Eye (tissue), 1 donor: ENCODE measurements at regions not wholly inside any gene's neighbourhood (a gene's known extent, or its start where the extent isn't known, plus 50 kb on each side); places are given as distances from the start of the nearest gene placed in this dataset.

Experiments
- DNase-seq: peaks from one replicate; pipeline ENCODE4 v3.0.0-alpha.2; 2015

DNA sequence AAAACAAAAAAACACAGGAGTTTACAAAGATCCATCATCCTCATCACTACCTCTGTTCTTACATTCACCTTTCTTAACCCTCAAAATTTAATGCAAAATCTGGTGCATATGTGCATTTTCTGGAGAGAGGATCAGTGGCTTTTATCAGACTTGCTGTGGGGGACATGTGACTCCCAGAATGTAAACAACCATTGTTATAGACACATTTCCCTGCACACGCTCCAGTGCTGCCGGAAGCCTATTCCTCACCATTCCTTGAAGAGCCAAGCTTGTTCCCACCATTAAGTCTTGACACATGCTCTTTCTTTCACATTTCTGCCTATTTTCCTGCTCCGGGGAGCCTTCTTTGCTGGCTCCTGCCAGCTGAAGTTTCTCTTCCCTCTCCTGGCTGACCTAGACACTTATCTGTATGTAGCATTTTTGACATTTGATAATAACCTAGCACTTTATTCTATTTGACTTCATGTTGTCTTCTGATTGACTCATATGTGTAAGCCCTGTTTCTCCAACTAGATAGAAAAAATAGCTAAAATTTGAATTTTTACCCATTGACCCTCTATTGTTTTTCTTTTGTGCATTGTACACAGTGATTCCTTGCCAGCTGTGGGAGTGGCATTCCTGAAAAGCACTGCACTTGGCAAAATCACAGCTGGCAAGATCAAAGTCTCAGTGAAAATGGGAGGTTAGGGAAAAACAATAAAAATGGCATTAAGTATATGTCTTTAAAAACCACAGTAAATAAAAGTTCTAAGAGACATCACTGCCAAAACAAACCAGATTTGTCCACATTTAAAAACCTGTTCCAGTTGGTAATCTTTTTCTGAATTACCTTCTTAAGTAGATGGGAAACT lies 76.8 kb upstream of the CIBAR2 start:
- no peak for DNase-seq

DNA sequence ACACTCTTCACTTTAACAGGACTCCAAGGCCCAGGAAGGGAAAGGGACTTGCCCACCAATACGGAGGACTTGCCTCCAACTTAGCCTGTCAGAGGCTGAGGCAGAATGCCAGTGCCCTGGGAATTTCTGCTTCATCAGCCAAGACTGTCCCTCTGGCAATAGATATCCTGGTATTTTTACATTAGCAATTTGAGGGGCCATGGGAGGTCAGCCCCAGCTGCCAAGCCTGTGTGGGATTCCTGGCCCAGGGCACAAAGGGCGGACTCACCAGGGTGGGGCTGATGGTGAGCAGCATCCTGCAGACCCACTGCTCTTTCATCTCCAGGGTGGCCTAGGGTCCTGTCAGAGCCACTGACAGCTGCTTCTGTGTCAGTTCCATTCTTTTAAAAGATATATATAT lies 78.3 kb upstream of the CIBAR2 start:
- no peak for DNase-seq

GRCh38 chr16:85191341-85191965 lies 79.2 kb upstream of the CIBAR2 start:
- DNase-seq = no peak

DNA sequence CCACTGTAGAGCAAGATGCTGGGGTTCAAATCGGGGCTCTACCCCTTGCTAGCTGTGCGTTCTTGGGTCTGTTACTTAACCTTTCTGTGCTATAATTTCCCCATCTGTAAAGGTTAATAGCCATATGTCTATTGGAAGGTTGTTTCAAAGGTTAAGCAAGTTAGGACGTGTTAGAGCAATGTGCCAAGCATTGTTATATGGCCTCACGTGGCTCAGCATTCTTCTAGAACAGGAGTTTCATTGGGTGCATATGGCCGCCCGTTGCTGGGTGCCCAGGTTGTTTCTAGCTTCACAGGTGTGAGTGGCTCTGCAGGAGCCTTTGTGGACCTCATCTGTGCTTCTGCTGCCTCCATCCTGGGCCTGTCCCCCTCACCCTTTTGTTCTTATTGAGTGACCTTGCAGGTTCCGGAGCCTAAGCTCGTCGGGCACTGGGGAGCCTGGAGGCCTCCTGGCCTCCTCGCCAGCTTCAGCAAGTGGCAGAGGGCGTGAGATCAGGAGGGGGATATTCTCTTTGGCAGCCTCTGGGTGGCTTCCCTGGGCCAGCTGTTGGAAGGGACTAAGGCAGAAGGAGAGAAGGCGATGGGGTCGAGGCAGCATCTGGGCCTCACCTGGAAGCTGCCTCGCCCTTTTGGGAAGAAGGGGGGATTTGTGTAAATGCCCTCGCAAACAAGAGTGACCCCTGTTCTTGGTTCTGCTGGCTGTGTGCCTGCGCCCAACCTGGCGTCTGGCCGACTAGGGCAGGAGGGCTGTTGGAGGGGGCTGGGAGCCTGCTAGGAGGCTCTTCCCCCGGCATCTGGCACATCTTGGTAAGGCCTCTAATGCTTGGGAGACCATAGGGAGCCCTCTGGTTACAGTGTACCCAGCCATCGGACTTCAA lies 80.2 kb upstream of the CIBAR2 start:
- no peak for DNase-seq

GRCh38 chr16:85193115-85193493 lies 80.8 kb upstream of the CIBAR2 start:
- DNase-seq = no peak

GRCh38 chr16:85193876-85194275 lies 81.6 kb upstream of the CIBAR2 start:
- no peak for DNase-seq

GRCh38 chr16:85194307-85195270 lies 82.3 kb upstream of the CIBAR2 start:
- no peak for DNase-seq

GRCh38 chr16:85195271-85195647 lies 83.0 kb upstream of the CIBAR2 start:
- no peak for DNase-seq

GRCh38 chr16:85195900-85196772 lies 83.9 kb upstream of the CIBAR2 start:
- peak; percentile 64 for DNase-seq

DNA sequence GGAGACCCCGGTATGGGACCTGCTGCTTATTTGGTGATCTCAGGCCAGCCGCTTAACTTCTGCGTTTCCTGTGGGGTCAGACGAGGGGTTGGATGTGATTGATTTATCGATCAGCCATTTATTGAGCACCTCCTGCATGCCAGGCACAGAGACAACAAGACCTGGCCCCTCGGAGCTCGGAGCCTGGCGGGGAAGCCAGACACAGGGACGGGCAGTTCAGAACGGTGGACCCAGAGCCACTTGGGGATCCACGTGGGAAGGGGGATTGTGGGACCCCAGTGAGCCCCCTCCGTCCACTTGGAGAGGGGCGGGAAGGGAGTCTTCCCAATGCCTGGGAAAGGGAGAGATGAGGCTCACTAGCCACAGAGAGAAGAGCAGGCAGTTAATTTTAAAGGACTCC lies 84.7 kb upstream of the CIBAR2 start:
- DNase-seq = no peak

DNA sequence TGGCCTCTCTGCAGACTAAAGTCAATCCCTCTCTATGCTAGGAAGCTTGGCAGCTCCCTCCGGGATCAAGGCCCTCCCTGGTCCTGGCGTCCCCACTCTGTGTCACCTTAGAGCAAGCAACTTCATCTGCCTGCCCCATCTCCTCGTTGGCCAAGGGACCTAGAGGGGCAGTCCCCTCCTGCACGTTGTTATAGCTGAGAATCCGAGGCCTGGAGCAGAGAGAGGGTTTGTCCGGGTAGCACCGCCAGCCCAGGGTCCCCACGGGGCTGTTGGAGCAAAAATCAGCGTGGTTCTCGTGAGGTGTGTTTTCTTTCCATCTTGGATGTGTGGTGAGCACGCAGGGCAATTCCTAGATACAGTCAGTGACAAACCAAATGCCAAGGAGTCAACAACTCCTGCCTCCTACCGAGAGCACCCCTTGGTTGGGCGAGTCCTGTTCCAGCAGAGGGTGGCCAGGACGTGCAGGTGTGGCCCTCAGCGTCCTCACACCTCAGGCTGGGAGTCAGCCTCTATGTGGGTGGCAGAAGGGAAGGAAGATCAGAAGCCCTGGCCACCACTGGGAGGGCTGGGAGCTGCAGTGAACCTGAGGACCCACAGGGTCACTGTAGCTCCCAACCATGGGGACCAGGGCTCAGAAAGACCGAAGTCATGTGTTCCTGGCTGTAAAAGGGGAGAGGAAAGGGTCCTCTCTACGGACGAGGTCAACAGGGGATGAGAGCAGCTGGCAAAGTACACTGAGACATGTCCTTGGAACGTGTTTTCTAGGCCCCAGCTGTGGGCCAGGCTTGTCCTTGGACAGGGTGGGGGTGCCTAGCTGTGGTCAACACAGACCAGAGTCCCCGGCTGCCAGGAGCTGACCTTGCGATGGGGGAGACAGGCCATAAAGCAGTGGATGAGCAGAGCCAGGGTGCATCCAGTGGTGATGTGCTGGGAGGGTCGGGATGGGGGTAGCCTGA lies 85.6 kb upstream of the CIBAR2 start:
- DNase-seq = no peak

- DNase-seq = no peak
Measured at GRCh38 chr16:85199069-85199725, 86.9 kb upstream of the CIBAR2 start.

DNA sequence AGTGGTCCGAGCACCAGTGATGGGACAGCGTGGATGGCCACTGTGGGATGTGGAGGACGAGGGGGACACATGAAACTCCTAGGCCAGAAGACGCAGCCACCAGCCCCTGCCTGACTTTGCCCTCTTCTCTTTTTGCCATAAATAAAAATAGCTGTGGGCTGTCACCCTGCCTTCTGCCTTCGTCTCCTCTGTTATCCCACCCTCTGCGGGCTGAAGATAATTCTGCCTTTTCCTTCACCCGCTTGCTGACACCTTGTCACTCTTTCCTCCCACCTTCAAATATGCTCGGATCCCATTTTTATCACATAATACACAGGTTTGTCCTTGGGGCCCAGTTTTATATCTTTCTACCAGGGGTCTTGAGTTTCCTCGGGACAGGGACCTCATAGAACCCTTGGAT lies 87.6 kb upstream of the CIBAR2 start:
- DNase-seq = no peak

- no peak for DNase-seq
Measured at GRCh38 chr16:85200471-85201278, 88.4 kb upstream of the CIBAR2 start.

DNA sequence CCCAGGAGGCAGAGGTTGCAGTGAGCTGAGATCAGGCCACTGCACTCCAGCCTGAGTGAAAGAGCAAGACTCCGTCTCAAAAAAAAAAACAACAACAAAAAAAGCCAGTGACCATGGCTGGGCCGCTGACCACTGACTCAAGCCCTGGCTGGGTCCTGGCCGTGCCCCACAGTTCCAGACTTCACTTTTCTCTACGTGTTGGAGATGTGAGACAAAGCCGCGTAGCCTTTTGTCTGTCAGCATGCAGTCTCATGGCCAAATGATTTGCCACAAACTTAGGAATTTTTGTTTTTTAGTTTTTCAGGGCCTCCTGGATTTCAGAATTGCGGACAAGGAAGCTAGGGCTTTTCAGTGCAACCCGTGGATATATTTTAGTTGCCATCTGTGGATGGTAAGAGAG lies 89.3 kb upstream of the CIBAR2 start:
- DNase-seq = peak; percentile 50

GRCh38 chr16:85202051-85202601 lies 89.9 kb upstream of the CIBAR2 start:
- peak; percentile 75 for DNase-seq

GRCh38 chr16:85202631-85203461 lies 90.6 kb upstream of the CIBAR2 start:
- DNase-seq = peak; percentile 92

GRCh38 chr16:85203462-85203813 lies 91.2 kb upstream of the CIBAR2 start:
- DNase-seq = no peak
